Heart right ventricle (tissue), 16 donors: ENCODE measurements at regions not wholly inside any gene's neighbourhood (a gene's known extent, or its start where the extent isn't known, plus 50 kb on each side); places are given as distances from the start of the nearest gene placed in this dataset.

Experiments
- ATAC-seq, 8 donors: fragments of 200-7000 bp; cut with Tn5 transposase; one replicate each; pipeline ENCODE4 v1.9.1; 2020; ENCODE audit warnings: mild to moderate bottlenecking in 8 of 8, moderate library complexity in 8 of 8, moderate number of reproducible peaks in 1 of 8
- DNase-seq, 2 donors: peaks; one replicate each; pipeline ENCODE4 v3.0.0-alpha.2; 2020
- H3K27ac ChIP-seq, 10 donors: fragments of 200-600 bp; sonication (generic) in 2 of 10; one replicate each; pipeline versions ENCODE4 v1.5.0 to v1.8.0; 2020 to 2022; ENCODE audit warnings: mild to moderate bottlenecking in 3 of 10
- H3K27me3 ChIP-seq, 7 donors: fragments of 200-600 bp; one replicate each; pipeline ENCODE4 v1.8.0; 2021 to 2022; ENCODE audit warnings: mild to moderate bottlenecking in 2 of 7
- H3K36me3 ChIP-seq, 9 donors: fragments of 200-600 bp; sonication (generic) in 1 of 9; one replicate each; pipeline versions ENCODE4 v1.5.0 to v1.8.0; 2020 to 2022; ENCODE audit warnings: mild to moderate bottlenecking in 2 of 9
- H3K4me1 ChIP-seq, 9 donors: fragments of 200-600 bp; sonication (generic) in 1 of 9; one replicate each; pipeline versions ENCODE4 v1.5.0 to v1.8.0; 2020 to 2022; ENCODE audit warnings: mild to moderate bottlenecking in 4 of 9
- H3K4me3 ChIP-seq, 10 donors: fragments of 200-600 bp; sonication (generic) in 2 of 10; one replicate each; pipeline versions ENCODE4 v1.5.0 to v1.8.0; 2020 to 2022; ENCODE audit warnings: mild to moderate bottlenecking in 7 of 10, moderate library complexity in 2 of 10
- H3K9me3 ChIP-seq, 11 donors: fragments of 200-600 bp in 10 of 11; sonication (generic) in 2 of 11; one replicate each; pipeline versions ENCODE4 v1.5.0 to v1.8.0; 2013 to 2022; ENCODE audit warnings: mild to moderate bottlenecking in 2 of 11, control low read depth in 1 of 11, moderate library complexity in 1 of 11
- WGBS, 2 donors: extraction: QIAGEN DNeasy Blood & Tissue Kit; methylation state at CpG; one replicate each; pipeline ENCODE4 v1.1.7; 2013; ENCODE audit warnings: inconsistent platforms in 1 of 2; 5-methylcytosine and 5-hydroxymethylcytosine counted together
- intact Hi-C, 10 donors: fragments of 100-400 bp; cut with DNase I; formaldehyde crosslinking; loops; one replicate each; pipeline versions ENCODE4 v1.11.1 to v1.14.2; 2022
- TF ChIP-seq, protein P1 (sequence below), 9 donors: fragments of 200-600 bp; sonication (generic) in 2 of 9; IDR thresholded peaks; one replicate each; pipeline versions ENCODE4 v1.5.0 to v1.8.0; 2021 to 2022; ENCODE audit warnings: antibody characterized with exemption in 9 of 9, mild to moderate bottlenecking in 5 of 9, moderate library complexity in 1 of 9
- donor health status: Arrhythmogenic right ventricular cardiomyopathy.
- donor health status: ischemic (EF 13 %, LVEDD 7.1; RV severe dilation, severe dysfunction).
- donor health status: healthy with polysubstance abuse.
- donor health status: DM: no; HTN: yes; CAD: no.
- donor health status: DM: no; HTN: no; CAD: no.
- donor health status: ischemic (EF 25% LVEDD 6.9; RV normal size, moderate dysfunction).
- donor health status: ischemic (EF 25% LVEDD 5.7; RV mildly dilated, moderate dysfunction).
- donor health status: healthy.
- donor health status: DM: yes; HTN: yes; CAD: no.
- donor health status: Ischemic cardiomyopathy.
- donor health status: ischemic (EF 35%, LVEDD 5.7; RV mildly dilated, moderate dysfunction).
- donor health status: nonischemic (EF 11% LVEDD 7.7; RV severe dilation, severe dysfunction).
- donor health status: DM: yes; HTN: yes; CAD: no.
- donor health status: PGD.
- donor health status: ischemic (EF 29% LVEDD 5.4; RV normal size, mild dysfunction).
- donor health status: nonischemic (EF 23%, LVEDD 6.1; RV moderate dilation, normal function).

DNA sequence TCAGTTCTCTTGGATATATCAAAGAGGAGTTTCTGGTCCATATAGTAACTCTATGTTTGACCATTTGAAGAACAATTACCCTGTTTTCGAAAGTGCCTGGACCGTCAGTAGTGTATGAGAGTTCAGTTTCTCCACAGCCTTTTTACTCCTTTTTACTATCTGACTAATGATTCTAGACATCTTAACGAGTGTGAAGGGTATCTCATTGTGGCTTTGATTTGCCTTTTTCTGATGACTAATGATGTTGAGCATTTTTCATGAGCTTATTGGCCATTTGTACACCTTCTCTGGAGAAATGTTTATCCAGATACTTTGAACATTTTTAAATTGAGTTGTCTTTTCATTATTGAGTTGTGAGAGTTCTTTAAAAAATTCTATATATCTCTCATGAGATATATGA, 114.9 kb upstream of the ATXN1 start:
- H3K36me3 ChIP-seq = no peaks in the 10 kb centered on the region
- 83 to 84% methylated on average over 3 of the region's 3 CpGs for WGBS, 2 donors
- TF ChIP-seq, protein P1, sequence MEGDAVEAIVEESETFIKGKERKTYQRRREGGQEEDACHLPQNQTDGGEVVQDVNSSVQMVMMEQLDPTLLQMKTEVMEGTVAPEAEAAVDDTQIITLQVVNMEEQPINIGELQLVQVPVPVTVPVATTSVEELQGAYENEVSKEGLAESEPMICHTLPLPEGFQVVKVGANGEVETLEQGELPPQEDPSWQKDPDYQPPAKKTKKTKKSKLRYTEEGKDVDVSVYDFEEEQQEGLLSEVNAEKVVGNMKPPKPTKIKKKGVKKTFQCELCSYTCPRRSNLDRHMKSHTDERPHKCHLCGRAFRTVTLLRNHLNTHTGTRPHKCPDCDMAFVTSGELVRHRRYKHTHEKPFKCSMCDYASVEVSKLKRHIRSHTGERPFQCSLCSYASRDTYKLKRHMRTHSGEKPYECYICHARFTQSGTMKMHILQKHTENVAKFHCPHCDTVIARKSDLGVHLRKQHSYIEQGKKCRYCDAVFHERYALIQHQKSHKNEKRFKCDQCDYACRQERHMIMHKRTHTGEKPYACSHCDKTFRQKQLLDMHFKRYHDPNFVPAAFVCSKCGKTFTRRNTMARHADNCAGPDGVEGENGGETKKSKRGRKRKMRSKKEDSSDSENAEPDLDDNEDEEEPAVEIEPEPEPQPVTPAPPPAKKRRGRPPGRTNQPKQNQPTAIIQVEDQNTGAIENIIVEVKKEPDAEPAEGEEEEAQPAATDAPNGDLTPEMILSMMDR (IDR thresholded peaks at IDR 0.05) = no peak
- no peak overlapping the region for H3K27ac ChIP-seq
- no peak overlapping the region for H3K4me3 ChIP-seq
- DNase-seq = no peak
- peaks cover 0 to 3% (median 0%) of the 10 kb centered on the region in 7 donors for H3K27me3 ChIP-seq
- no peak for ATAC-seq
- peaks cover 0 to 18% (median 4%) of the 10 kb centered on the region in 11 donors for H3K9me3 ChIP-seq
- H3K4me1 ChIP-seq = no peaks in the 10 kb centered on the region
- intact Hi-C loops = no loop called here

DNA sequence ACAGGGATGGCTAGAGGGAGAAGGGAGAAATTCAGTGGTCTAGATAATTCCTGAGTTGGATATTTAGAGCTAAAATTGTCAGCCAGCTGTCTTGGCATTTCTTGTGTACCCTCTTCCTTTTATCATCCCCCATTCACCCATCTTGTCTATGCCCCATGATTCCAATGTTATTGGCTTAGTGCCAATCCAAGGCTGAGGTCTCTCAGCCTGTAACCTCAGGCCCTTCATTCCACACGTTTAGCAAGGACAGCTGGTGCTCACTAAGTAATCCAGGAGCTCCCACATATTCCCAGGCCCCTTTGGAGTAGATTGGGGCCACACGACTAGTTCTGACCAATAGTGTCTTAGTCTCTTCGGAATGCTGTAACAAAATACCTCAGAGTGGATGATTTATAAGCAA, 112.4 kb upstream of the ATXN1 start:
- intact Hi-C loops = no loop called here
- peaks cover 0 to 7% (median 0%) of the 10 kb centered on the region in 7 donors for H3K27me3 ChIP-seq
- ATAC-seq (no peak), DNase-seq (no peak)
- TF ChIP-seq, protein P1 (IDR thresholded peaks at IDR 0.05) = no peak
- H3K27ac ChIP-seq = no peak overlapping the region
- H3K4me3 ChIP-seq = no peak overlapping the region
- H3K9me3 ChIP-seq = peaks cover 0 to 15% (median 4%) of the 10 kb centered on the region in 11 donors
- H3K36me3 ChIP-seq = no peaks in the 10 kb centered on the region
- no peaks in the 10 kb centered on the region for H3K4me1 ChIP-seq
- 47 to 67% methylated on average over 3 of the region's 3 CpGs for WGBS, 2 donors

DNA sequence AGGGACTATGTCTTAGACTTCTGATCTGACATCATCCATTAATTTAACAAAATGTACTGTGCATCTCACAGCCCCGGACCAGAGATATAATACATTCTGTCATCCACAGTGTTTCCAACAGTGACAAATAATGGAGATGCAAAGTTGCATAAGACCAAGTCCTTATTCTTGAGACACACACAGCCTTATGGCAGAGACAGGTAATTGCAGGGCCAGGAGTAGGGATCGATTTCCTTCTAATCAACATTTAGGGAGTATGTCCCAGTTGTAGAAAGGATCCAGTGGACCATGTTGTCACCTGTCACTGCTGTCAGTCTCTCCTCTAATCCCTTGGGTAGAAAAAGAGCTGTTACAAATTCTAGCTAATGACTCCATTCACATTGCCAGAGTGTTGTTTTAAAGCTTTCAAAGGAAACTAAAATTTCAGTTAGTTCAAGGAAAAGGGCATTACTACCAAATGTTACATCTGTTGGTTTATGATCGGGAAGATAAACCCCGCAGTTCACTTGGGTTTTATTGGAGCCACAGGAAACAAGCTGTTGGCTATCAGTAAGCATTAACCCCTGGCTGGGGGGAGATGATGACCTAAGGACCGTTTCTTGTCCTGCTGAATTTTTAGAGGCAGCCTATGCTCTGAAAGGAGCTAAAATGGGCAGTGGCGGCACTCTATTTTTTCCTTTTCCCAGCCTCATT, 111.4 kb upstream of the ATXN1 start:
- Histone ChIP-seq H3K9me3 (peaks cover 0 to 6% (median 0%) of the 10 kb centered on the region in 11 donors), H3K27me3 (peaks cover 0 to 7% (median 0%) of the 10 kb centered on the region in 7 donors), H3K4me3 (no peak overlapping the region), H3K27ac (no peak overlapping the region), H3K4me1 (no peaks in the 10 kb centered on the region), H3K36me3 (no peaks in the 10 kb centered on the region)
- intact Hi-C loops = no loop called here
- WGBS, 2 donors = 50 to 51% methylated on average over 6 of the region's 6 CpGs
- DNase-seq = no peak
- TF ChIP-seq, protein P1 (IDR thresholded peaks at IDR 0.05) = no peak
- ATAC-seq = no peak

DNA sequence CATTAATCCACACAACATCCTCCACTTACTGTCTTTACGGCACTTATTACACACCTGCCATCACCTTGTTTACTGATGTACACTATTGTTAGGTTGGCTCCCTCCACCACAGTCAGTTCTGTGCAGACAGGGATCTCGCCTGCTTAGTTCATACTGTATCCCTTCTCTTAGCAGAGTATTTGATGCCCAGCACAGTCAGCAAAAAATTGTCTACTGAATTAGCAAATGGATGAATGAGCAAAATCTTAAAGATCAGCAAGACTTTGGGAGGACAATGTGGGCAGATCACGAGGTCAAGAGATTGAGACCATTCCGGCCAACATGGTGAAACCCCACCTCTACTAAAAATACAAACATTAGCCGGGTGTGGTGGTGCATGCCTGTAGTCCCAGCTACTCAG, 109.8 kb upstream of the ATXN1 start:
- DNase-seq (no peak), ATAC-seq (no peak)
- H3K9me3 ChIP-seq = no peaks in the 10 kb centered on the region
- H3K36me3 ChIP-seq = no peaks in the 10 kb centered on the region
- intact Hi-C loops = no loop called here
- no peak overlapping the region for H3K4me3 ChIP-seq
- WGBS, 2 donors = 90 to 93% methylated on average over 5 of the region's 5 CpGs
- H3K4me1 ChIP-seq = no peaks in the 10 kb centered on the region
- no peak overlapping the region for H3K27ac ChIP-seq
- peaks cover 0 to 7% (median 0%) of the 10 kb centered on the region in 7 donors for H3K27me3 ChIP-seq
- TF ChIP-seq, protein P1 (IDR thresholded peaks at IDR 0.05) = no peak
